Smooth muscle cell (in vitro differentiated cells): ENCODE measurements at regions not wholly inside any gene's neighbourhood (a gene's known extent, or its start where the extent isn't known, plus 50 kb on each side); places are given as distances from the start of the nearest gene placed in this dataset.
"Not testable (repeated sequence)": the region's sequence is repeated elsewhere in the genome, so short reads cannot be mapped to it uniquely, and the experiment has no call there.

Experiments used
- DNase-seq: peaks from one replicate; lab custom pipeline; 2025; ENCODE audit not compliant: unreplicated experiment; lab: John Stamatoyannopoulos, UW
- H2AFZ ChIP-seq: fragments of 200-600 bp; sonication (generic); 2 replicates; pipeline ENCODE4 v1.6.0; 2016; ENCODE audit warnings: antibody characterized with exemption, low read depth, mild to moderate bottlenecking
- H3F3A ChIP-seq: fragments of 200-600 bp; sonication (generic); 2 replicates; pipeline ENCODE4 v1.6.0; 2017; ENCODE audit warnings: antibody characterized with exemption, low read depth
- H3K27ac ChIP-seq: fragments of 200-600 bp; sonication (generic); 2 replicates; pipeline ENCODE4 v1.5.1; 2016; ENCODE audit warnings: low read depth, mild to moderate bottlenecking
- H3K27me3 ChIP-seq: fragments of 200-600 bp; sonication (generic); 2 replicates; pipeline ENCODE4 v1.6.1; 2016; ENCODE audit warnings: low read depth, mild to moderate bottlenecking
- H3K36me3 ChIP-seq: fragments of 200-600 bp; sonication (generic); 2 replicates; pipeline ENCODE4 v1.5.1; 2016; ENCODE audit warnings: low read depth
- H3K4me1 ChIP-seq: fragments of 200-600 bp; sonication (generic); 2 replicates; pipeline ENCODE4 v1.5.1; 2016; ENCODE audit warnings: low read depth
- H3K4me2 ChIP-seq: fragments of 200-600 bp; sonication (generic); 2 replicates; pipeline ENCODE4 v1.6.0; 2016; ENCODE audit warnings: mild to moderate bottlenecking
- H3K4me3 ChIP-seq: fragments of 200-600 bp; sonication (generic); 2 replicates; pipeline ENCODE4 v1.5.1; 2016; ENCODE audit warnings: mild to moderate bottlenecking
- H3K79me2 ChIP-seq: fragments of 200-600 bp; sonication (generic); 2 replicates; pipeline ENCODE4 v1.6.0; 2016; ENCODE audit warnings: low read depth, mild to moderate bottlenecking
- H3K9ac ChIP-seq: fragments of 200-600 bp; sonication (generic); 2 replicates; pipeline ENCODE4 v1.6.0; 2016; ENCODE audit warnings: low read depth
- H3K9me3 ChIP-seq: fragments of 200-600 bp; sonication (generic); replicated peaks from 2 replicates; pipeline ENCODE4 v1.5.1; 2016; ENCODE audit warnings: low read depth
- H4K20me1 ChIP-seq: fragments of 200-600 bp; sonication (generic); 2 replicates; pipeline ENCODE4 v1.6.0; 2016; ENCODE audit warnings: low read depth
- CTCF ChIP-seq: fragments of 200-600 bp; sonication (generic); IDR thresholded peaks from 2 replicates; pipeline ENCODE4 v1.5.1; 2017; ENCODE audit warnings: borderline replicate concordance, mild to moderate bottlenecking, antibody characterized with exemption; ENCODE audit not compliant: insufficient read depth, poor library complexity, severe bottlenecking
- WGBS: methylation state at CpG from one replicate; pipeline ENCODE4 v1.1.7; 2016; ENCODE audit warnings: low lambda C conversion rate; 5-methylcytosine and 5-hydroxymethylcytosine counted together

- H3K36me3 ChIP-seq = no peaks in the 10 kb centered on the region
- no peaks in the 10 kb centered on the region for H3K9me3 ChIP-seq
- no peak overlapping the region for H3K4me3 ChIP-seq
- peaks cover 3% of the 10 kb centered on the region for H3K4me1 ChIP-seq
- no peak overlapping the region for H3K9ac ChIP-seq
- H3K27ac ChIP-seq = no peak overlapping the region
- no peak for TF ChIP-seq CTCF
- 34% methylated on average over 5 of the region's 5 CpGs for WGBS
- H3K4me2 ChIP-seq = peak overlapping the region; percentile 67
- no peaks in the 10 kb centered on the region for H4K20me1 ChIP-seq
- H3F3A ChIP-seq = no peaks in the 10 kb centered on the region
- no peak for DNase-seq
- H3K27me3 ChIP-seq = no peaks in the 10 kb centered on the region
- H3K79me2 ChIP-seq = no peaks in the 10 kb centered on the region
- H2AFZ ChIP-seq = peak overlapping the region; percentile 64
These were observed 740.9 kb downstream of the GALC start for GRCh38 chr14:87252103-87252502.

DNA sequence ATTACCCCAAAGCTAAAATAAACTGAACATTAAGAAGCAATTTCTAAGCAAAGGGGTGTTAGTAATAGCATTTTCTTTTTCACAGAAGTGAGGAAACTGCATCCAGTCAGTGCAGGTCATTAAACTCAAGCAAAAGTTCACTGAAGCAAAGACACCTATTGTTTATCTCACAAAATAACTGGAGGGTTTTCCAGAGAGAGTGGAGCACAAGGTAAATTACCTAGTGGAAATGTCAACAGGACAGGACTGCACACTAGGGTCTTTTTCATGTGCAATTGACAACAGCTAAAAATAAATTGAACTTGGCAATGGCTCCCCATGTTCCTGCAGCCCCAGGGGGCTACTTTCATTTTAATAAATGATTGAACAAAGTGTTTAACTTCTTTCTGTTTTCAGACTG, 742.0 kb downstream of the GALC start:
- Histone ChIP-seq H3K9me3 (no peaks in the 10 kb centered on the region), H3K4me3 (no peak overlapping the region), H3K79me2 (no peaks in the 10 kb centered on the region), H3K27me3 (no peaks in the 10 kb centered on the region), H3F3A (no peaks in the 10 kb centered on the region), H3K4me2 (no peak overlapping the region), H3K36me3 (no peaks in the 10 kb centered on the region), H3K27ac (no peak overlapping the region), H4K20me1 (no peaks in the 10 kb centered on the region), H2AFZ (no peak overlapping the region), H3K9ac (no peak overlapping the region), H3K4me1 (peaks cover 3% of the 10 kb centered on the region)
- DNase-seq = no peak
- TF ChIP-seq CTCF = no peak

DNA sequence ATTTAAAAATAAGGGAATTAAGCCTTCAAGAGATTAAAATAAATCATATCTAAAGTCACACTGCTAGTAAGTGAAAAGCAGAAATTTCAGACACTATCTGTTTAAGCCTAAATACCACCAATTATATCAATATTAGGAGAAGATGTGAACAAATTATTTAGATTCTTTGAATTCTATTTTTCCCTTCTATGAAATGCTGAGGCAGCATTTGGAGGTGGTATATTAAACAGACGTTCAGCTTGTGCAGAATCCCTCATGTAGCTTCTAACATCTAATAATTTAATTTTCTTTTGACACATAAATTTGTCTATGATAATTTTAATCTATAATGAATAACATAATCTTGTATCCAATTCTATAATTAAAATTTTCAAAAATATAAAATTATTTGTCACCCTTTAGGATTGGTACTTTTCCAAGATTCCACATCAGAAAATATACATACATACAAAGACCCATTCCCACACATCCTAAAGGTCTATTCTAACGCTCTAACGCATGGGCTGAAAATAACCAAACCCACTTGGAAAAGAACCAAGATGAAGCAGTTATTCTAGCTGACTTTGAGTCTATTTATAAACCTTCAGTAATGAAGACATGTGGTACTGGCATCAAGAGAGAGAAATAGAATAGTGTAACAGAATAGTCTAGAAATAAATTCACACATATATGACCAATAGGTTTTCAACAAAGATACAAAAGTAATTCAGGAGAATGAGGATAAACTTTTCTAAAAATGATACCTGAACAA, 751.8 kb downstream of the GALC start:
- Histone ChIP-seq H3K27me3 (peaks cover 21% of the 10 kb centered on the region), H3K9me3 (no peaks in the 10 kb centered on the region), H3K27ac (no peak overlapping the region), H2AFZ (no peak overlapping the region), H3K79me2 (no peaks in the 10 kb centered on the region), H3K4me2 (no peak overlapping the region), H3K4me1 (peaks cover 11% of the 10 kb centered on the region), H3K9ac (no peak overlapping the region), H4K20me1 (no peaks in the 10 kb centered on the region), H3K4me3 (no peak overlapping the region), H3K36me3 (no peaks in the 10 kb centered on the region), H3F3A (no peaks in the 10 kb centered on the region)
- WGBS = 73% methylated on average over 3 of the region's 3 CpGs
- TF ChIP-seq CTCF = no peak
- no peak for DNase-seq

DNA sequence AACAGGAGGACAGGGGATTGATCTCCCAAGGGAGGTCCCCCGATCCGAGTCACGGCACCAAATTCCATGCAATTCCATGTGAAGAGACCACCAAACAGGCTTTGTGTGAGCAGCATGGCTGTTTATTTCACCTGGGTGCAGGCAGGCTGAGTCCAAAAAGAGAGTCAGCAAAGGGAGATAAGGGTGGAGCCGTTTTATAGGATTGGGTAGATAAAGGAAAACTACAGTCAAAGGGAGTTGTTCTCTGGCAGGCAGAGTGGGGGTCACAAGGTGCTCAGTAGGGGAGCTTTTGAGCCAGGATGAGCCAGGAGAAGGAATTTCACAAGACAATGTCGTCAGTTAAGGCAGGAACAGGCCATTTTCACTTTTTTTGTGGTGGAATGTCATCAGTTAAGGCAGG, 752.7 kb downstream of the GALC start:
- H3K36me3 ChIP-seq, H3F3A ChIP-seq, H3K79me2 ChIP-seq, H2AFZ ChIP-seq, H3K4me3 ChIP-seq, H3K9ac ChIP-seq, H3K4me2 ChIP-seq, DNase-seq, H3K9me3 ChIP-seq, H3K27ac ChIP-seq, H4K20me1 ChIP-seq: not testable (repeated sequence)
- Histone ChIP-seq H3K4me1 (peaks cover 11% of the 10 kb centered on the region), H3K27me3 (peaks cover 21% of the 10 kb centered on the region)
- 27% methylated on average over 5 of the region's 5 CpGs for WGBS
